ENCODE measurements at regions not wholly inside any gene's neighbourhood (a gene's known extent, or its start where the extent isn't known, plus 50 kb on each side); places are given as distances from the start of the nearest gene placed in this dataset.
"Not testable (repeated sequence)": the region's sequence is repeated elsewhere in the genome, so short reads cannot be mapped to it uniquely, and the experiment has no call there.

- TF ChIP-seq, protein P1, sequence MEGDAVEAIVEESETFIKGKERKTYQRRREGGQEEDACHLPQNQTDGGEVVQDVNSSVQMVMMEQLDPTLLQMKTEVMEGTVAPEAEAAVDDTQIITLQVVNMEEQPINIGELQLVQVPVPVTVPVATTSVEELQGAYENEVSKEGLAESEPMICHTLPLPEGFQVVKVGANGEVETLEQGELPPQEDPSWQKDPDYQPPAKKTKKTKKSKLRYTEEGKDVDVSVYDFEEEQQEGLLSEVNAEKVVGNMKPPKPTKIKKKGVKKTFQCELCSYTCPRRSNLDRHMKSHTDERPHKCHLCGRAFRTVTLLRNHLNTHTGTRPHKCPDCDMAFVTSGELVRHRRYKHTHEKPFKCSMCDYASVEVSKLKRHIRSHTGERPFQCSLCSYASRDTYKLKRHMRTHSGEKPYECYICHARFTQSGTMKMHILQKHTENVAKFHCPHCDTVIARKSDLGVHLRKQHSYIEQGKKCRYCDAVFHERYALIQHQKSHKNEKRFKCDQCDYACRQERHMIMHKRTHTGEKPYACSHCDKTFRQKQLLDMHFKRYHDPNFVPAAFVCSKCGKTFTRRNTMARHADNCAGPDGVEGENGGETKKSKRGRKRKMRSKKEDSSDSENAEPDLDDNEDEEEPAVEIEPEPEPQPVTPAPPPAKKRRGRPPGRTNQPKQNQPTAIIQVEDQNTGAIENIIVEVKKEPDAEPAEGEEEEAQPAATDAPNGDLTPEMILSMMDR (IDR thresholded peaks at IDR 0.05), result not testable (repeated sequence)
- not testable (repeated sequence) for TF ChIP-seq POLR2A (IDR thresholded peaks at IDR 0.05)
Observed at GRCh38 chr13:109997056-109997595, 210.7 kb upstream of the IRS2 start.
